Left lung (tissue), 4 donors: ENCODE measurements at regions not wholly inside any gene's neighbourhood (a gene's known extent, or its start where the extent isn't known, plus 50 kb on each side); places are given as distances from the start of the nearest gene placed in this dataset.
"Not testable (repeated sequence)": the region's sequence is repeated elsewhere in the genome, so short reads cannot be mapped to it uniquely, and the experiment has no call there.

ENCODE experiments used
- ATAC-seq: fragments of 200-7000 bp; cut with Tn5 transposase; one replicate; pipeline ENCODE4 v1.9.1; 2020; ENCODE audit warnings: moderate library complexity
- DNase-seq, 4 donors: peaks; one replicate each; pipeline ENCODE4 v3.0.0-alpha.2; 2013 to 2020
- H3K27ac ChIP-seq, 2 donors: fragments of 200-600 bp; sonication (generic) in 1 of 2; one replicate each; pipeline versions ENCODE4 v1.5.0 to v1.8.0; 2020 to 2021
- H3K27me3 ChIP-seq, 2 donors: fragments of 200-600 bp; sonication (generic) in 1 of 2; one replicate each; pipeline versions ENCODE4 v1.5.0 to v1.8.0; 2020 to 2021
- H3K36me3 ChIP-seq, 2 donors: fragments of 200-600 bp; sonication (generic) in 1 of 2; one replicate each; pipeline versions ENCODE4 v1.5.0 to v1.8.0; 2020 to 2021
- H3K4me1 ChIP-seq, 2 donors: fragments of 200-600 bp; one replicate each; pipeline ENCODE4 v1.8.0; 2021
- H3K4me3 ChIP-seq, 2 donors: fragments of 200-600 bp; sonication (generic) in 1 of 2; one replicate each; pipeline versions ENCODE4 v1.5.0 to v1.8.0; 2020 to 2021; ENCODE audit warnings: mild to moderate bottlenecking in 1 of 2
- H3K9me3 ChIP-seq, 2 donors: fragments of 200-600 bp; sonication (generic) in 1 of 2; one replicate each; pipeline versions ENCODE4 v1.5.0 to v1.8.0; 2020 to 2021
- intact Hi-C, 2 donors: fragments of 100-400 bp; cut with DNase I; formaldehyde crosslinking; loops; one replicate each; pipeline versions ENCODE4 v1.11.2 to v1.14.2; 2022
- TF ChIP-seq, protein P1 (sequence below), 2 donors: fragments of 200-600 bp; sonication (generic) in 1 of 2; IDR thresholded peaks; one replicate each; pipeline versions ENCODE4 v1.5.0 to v1.8.0; 2021; ENCODE audit warnings: antibody characterized with exemption in 2 of 2
- donor health status: DM: no; HTN: yes; CAD: no.
- donor health status: DM: no; HTN: no; CAD: no.

DNA sequence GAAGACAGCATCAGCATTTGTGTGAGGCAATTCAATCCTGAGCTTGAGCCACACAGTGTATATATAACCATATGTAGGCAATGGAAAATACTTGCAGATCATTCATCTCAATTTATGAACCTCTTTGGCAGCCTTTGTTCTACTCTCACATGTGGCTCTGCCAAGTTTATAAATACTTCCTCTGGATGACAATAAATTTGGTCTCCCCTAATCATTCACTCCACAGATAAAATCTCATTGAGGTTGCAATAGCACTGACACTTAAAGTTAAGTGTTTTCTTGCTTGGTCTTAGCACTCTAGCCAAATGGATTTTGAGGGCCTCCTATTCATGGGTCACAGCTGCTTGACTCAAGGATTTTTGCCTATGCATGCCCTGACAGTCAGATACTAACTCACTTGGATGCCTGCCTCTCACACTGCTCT lies 136.6 kb upstream of the VANGL1 start:
- H3K27ac ChIP-seq = no peak overlapping the region
- no peaks in the 10 kb centered on the region for H3K36me3 ChIP-seq
- H3K4me1 ChIP-seq = no peaks in the 10 kb centered on the region
- TF ChIP-seq, protein P1, sequence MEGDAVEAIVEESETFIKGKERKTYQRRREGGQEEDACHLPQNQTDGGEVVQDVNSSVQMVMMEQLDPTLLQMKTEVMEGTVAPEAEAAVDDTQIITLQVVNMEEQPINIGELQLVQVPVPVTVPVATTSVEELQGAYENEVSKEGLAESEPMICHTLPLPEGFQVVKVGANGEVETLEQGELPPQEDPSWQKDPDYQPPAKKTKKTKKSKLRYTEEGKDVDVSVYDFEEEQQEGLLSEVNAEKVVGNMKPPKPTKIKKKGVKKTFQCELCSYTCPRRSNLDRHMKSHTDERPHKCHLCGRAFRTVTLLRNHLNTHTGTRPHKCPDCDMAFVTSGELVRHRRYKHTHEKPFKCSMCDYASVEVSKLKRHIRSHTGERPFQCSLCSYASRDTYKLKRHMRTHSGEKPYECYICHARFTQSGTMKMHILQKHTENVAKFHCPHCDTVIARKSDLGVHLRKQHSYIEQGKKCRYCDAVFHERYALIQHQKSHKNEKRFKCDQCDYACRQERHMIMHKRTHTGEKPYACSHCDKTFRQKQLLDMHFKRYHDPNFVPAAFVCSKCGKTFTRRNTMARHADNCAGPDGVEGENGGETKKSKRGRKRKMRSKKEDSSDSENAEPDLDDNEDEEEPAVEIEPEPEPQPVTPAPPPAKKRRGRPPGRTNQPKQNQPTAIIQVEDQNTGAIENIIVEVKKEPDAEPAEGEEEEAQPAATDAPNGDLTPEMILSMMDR (IDR thresholded peaks at IDR 0.05) = no peak
- ATAC-seq (peak; percentile 33), DNase-seq (peak in 2 of 4 donors; percentile 88 to 89)
- H3K27me3 ChIP-seq = peaks cover 0 to 10% of the 10 kb centered on the region in 2 donors
- intact Hi-C loops = no loop called here
- H3K4me3 ChIP-seq = no peak overlapping the region
- no peaks in the 10 kb centered on the region for H3K9me3 ChIP-seq

DNA sequence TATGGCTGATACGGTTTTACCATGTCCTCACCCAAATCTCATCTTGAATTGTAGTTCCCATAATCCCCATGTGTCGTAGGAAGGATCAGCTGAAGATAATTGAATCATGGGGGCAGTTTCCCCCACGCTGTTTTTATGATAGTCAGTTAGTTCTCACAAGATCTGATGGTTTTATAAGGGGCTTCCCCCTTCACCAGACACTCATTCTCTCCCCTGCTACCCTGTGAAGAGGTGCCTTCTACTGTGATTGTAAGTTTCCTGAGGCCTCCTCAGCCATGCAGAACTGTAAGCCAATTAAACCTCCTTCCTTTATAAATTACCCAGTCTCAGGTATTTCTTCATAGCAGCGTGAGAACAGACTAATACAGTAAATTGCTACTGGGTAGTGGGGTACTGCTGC lies 139.6 kb upstream of the VANGL1 start:
- ATAC-seq, H3K4me3 ChIP-seq, H3K27me3 ChIP-seq, H3K9me3 ChIP-seq, DNase-seq, H3K36me3 ChIP-seq, intact Hi-C loops, H3K27ac ChIP-seq, H3K4me1 ChIP-seq: not testable (repeated sequence)

DNA sequence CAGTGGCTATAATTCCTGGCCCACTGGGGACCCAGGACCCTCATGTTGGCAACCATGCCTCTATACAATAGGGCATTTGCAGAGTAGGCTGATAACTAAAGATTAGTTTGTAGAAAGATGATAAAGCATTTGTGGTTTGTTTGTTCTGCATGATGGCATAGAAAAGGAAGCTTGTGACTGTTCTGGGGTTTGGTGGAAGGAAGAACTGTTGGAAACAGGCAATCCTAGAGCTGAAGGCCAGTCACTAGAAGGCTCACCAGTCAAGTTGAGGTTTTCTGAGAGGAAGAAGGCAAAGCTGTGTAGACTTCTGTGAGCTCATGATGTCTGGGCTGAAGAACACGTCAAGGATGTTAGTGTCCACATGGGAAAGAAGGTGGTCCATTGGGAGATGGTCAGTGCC lies 140.3 kb upstream of the VANGL1 start:
- no peak overlapping the region for H3K27ac ChIP-seq
- H3K27me3 ChIP-seq = no peaks in the 10 kb centered on the region
- intact Hi-C loops = no loop called here
- no peak for ATAC-seq
- no peak overlapping the region for H3K4me3 ChIP-seq
- no peaks in the 10 kb centered on the region for H3K4me1 ChIP-seq
- no peaks in the 10 kb centered on the region for H3K9me3 ChIP-seq
- no peak for DNase-seq
- TF ChIP-seq, protein P1 (IDR thresholded peaks at IDR 0.05) = no peak
- no peaks in the 10 kb centered on the region for H3K36me3 ChIP-seq

DNA sequence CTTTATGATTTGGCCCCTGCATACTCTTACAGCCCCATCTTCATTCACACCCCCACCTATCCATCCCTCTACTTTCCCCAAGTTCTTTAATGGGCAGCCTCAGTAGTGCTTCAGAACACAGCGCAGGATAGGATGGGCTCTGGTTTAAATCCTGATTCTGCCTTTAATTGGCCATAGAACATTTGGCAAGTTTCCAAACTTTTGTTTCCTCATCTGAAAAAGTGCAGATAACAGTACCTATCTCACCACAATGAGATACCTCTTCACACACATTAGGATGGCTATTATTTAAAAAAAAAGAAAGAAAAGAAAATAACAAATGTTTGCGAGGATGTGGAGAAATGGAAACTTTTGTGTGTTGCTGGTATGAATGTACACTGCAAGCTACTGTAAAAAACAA lies 142.5 kb upstream of the VANGL1 start:
- no peak for DNase-seq
- H3K9me3 ChIP-seq = no peaks in the 10 kb centered on the region
- no peak for ATAC-seq
- H3K27me3 ChIP-seq = no peaks in the 10 kb centered on the region
- no peaks in the 10 kb centered on the region for H3K4me1 ChIP-seq
- intact Hi-C loops = no loop called here
- no peaks in the 10 kb centered on the region for H3K36me3 ChIP-seq
- TF ChIP-seq, protein P1 (IDR thresholded peaks at IDR 0.05) = no peak
- no peak overlapping the region for H3K27ac ChIP-seq
- no peak overlapping the region for H3K4me3 ChIP-seq

DNA sequence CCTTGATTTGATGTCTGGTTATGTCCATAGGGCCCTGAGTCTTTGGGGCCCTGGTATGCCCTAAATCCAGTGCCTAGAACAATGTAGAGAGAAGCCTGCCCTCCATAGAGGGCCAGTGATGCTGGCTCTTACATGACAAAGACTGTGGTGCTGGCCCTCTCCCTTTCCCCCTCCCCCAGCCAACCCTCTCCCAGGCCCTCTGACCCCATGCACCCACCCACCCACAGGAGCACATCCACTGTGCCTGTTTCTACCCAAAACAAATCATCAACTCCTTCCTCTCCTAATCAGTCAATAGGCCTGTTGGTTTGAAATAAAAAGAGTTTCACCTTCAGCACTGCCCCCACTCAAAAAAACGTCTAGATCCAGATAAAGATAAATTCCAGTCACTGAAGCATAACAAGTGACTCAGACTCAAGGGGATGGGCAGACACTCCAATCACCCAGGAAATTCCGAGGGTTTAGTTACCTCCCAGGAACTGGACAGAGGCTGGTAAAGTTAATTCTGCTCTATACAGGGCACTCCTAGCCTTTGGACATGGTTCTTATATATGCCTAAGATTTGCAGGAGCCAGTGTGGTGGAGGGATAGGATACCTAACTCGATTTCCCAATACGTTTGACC lies 144.8 kb upstream of the VANGL1 start:
- no peaks in the 10 kb centered on the region for H3K27me3 ChIP-seq
- H3K36me3 ChIP-seq = no peaks in the 10 kb centered on the region
- no peak for DNase-seq
- intact Hi-C loops = no loop called here
- ATAC-seq = peak; percentile 60
- no peak overlapping the region for H3K4me3 ChIP-seq
- H3K9me3 ChIP-seq = no peaks in the 10 kb centered on the region
- no peak overlapping the region for H3K27ac ChIP-seq
- no peaks in the 10 kb centered on the region for H3K4me1 ChIP-seq
- TF ChIP-seq, protein P1 (IDR thresholded peaks at IDR 0.05) = no peak

DNA sequence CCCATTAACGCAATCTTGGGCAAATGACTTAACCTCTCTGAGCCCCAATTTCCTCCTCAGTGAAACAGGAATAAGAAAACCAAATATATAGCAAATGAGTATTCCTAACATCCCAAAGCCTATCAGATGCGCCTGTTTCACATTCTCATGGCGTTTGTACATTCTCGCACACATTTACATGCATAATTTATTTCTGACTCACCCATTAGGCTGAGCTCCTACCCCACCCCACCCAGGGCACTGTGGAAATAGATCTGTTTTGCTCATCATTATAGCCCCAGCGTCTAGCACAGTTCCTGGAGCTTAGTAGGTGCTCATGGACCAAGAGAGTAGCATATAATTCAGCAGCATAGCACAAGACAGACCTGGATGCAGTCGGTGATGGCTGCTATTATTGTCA lies 146.1 kb upstream of the VANGL1 start:
- Histone ChIP-seq H3K27me3 (no peaks in the 10 kb centered on the region), H3K4me1 (no peaks in the 10 kb centered on the region), H3K36me3 (no peaks in the 10 kb centered on the region), H3K9me3 (no peaks in the 10 kb centered on the region), H3K27ac (no peak overlapping the region), H3K4me3 (no peak overlapping the region)
- TF ChIP-seq, protein P1 (IDR thresholded peaks at IDR 0.05) = no peak
- ATAC-seq (no peak), DNase-seq (no peak)
- intact Hi-C loops = no loop called here
